Tibial nerve (tissue), 4 donors: ENCODE measurements at regions not wholly inside any gene's neighbourhood (a gene's known extent, or its start where the extent isn't known, plus 50 kb on each side); places are given as distances from the start of the nearest gene placed in this dataset.

Experiments
- DNase-seq, 2 donors: peaks; one replicate each; pipeline ENCODE4 v3.0.0-alpha.2; 2019; ENCODE audit warnings: low spot score in 2 of 2
- H3K27ac ChIP-seq, 4 donors: fragments of 200-600 bp; sonication (generic) in 3 of 4; one replicate each; pipeline ENCODE4 v1.5.1; 2017 to 2019; ENCODE audit warnings: mild to moderate bottlenecking in 1 of 4
- H3K27me3 ChIP-seq, 2 donors: fragments of 200-600 bp; sonication (generic) in 1 of 2; one replicate each; pipeline versions ENCODE4 v1.5.1 to v1.6.0; 2017 to 2019
- H3K36me3 ChIP-seq, 3 donors: fragments of 200-600 bp; sonication (generic); one replicate each; pipeline ENCODE4 v1.5.1; 2018 to 2019
- H3K4me1 ChIP-seq, 4 donors: fragments of 200-600 bp; sonication (generic) in 3 of 4; one replicate each; pipeline ENCODE4 v1.5.1; 2017 to 2019
- H3K4me3 ChIP-seq, 4 donors: fragments of 200-600 bp; sonication (generic) in 3 of 4; one replicate each; pipeline ENCODE4 v1.5.1; 2017 to 2019; ENCODE audit warnings: mild to moderate bottlenecking in 1 of 4, moderate library complexity in 1 of 4
- H3K9me3 ChIP-seq, 4 donors: fragments of 200-600 bp; sonication (generic) in 3 of 4; one replicate each; pipeline ENCODE4 v1.5.1; 2017 to 2019
- EP300 ChIP-seq, 2 donors: sonication (generic); formaldehyde crosslinking; IDR thresholded peaks; one replicate each; pipeline ENCODE4 v1.6.1; 2017; ENCODE audit warnings: antibody characterized with exemption in 2 of 2, mild to moderate bottlenecking in 1 of 2
- POLR2A ChIP-seq, 2 donors: fragments of 450-650 bp; IDR thresholded peaks; one replicate each; pipeline ENCODE4 v1.6.1; 2017; ENCODE audit warnings: antibody characterized with exemption in 2 of 2, mild to moderate bottlenecking in 2 of 2, moderate library complexity in 2 of 2
- WGBS, 2 donors: methylation state at CpG; one replicate each; pipeline ENCODE4 v1.1.5; 2018; 5-methylcytosine and 5-hydroxymethylcytosine counted together
- TF ChIP-seq, protein P1 (sequence below), 5 experiments: fragments of 200-600 bp in 3 of 5; fragments of 450-650 bp in 2 of 5; sonication (generic) in 3 of 5; IDR thresholded peaks; one replicate each; pipeline ENCODE4 v1.5.1; 2016 to 2019; ENCODE audit warnings: antibody characterized with exemption in 5 of 5, mild to moderate bottlenecking in 3 of 5, moderate library complexity in 2 of 5

DNA sequence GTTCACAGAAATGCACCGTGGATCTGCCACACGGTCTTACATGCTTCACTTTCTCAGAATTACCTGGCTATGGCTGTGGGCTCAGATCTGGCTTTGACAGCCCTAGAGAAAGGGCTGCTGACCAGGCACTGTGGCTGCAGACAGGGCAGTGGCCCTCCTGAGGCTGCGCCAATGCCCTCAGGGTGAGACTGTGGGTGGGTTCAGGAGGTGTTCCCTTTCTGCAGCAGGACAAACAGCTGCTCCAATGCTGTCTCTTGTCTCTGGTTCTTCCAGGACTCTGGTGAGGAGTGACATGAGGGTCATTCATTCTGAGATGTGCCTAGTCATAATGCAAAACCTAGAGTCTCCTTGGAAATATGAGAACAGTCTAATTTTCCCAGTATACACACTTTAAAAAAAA, 90.5 kb upstream of the SMIM21 start:
- Histone ChIP-seq H3K27me3 (no peaks in the 10 kb centered on the region), H3K27ac (no peak overlapping the region), H3K9me3 (peaks cover 0 to 9% (median 0%) of the 10 kb centered on the region in 4 donors), H3K36me3 (no peaks in the 10 kb centered on the region), H3K4me1 (no peaks in the 10 kb centered on the region), H3K4me3 (no peak overlapping the region)
- TF ChIP-seq, protein P1, sequence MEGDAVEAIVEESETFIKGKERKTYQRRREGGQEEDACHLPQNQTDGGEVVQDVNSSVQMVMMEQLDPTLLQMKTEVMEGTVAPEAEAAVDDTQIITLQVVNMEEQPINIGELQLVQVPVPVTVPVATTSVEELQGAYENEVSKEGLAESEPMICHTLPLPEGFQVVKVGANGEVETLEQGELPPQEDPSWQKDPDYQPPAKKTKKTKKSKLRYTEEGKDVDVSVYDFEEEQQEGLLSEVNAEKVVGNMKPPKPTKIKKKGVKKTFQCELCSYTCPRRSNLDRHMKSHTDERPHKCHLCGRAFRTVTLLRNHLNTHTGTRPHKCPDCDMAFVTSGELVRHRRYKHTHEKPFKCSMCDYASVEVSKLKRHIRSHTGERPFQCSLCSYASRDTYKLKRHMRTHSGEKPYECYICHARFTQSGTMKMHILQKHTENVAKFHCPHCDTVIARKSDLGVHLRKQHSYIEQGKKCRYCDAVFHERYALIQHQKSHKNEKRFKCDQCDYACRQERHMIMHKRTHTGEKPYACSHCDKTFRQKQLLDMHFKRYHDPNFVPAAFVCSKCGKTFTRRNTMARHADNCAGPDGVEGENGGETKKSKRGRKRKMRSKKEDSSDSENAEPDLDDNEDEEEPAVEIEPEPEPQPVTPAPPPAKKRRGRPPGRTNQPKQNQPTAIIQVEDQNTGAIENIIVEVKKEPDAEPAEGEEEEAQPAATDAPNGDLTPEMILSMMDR (IDR thresholded peaks at IDR 0.05) = no peak
- TF ChIP-seq POLR2A (IDR thresholded peaks at IDR 0.05) = no peak
- no peak for TF ChIP-seq EP300 (IDR thresholded peaks at IDR 0.05)
- WGBS, 2 donors = 89 to 91% methylated on average over 2 to 3 of the region's 3 CpGs
- no peak for DNase-seq

DNA sequence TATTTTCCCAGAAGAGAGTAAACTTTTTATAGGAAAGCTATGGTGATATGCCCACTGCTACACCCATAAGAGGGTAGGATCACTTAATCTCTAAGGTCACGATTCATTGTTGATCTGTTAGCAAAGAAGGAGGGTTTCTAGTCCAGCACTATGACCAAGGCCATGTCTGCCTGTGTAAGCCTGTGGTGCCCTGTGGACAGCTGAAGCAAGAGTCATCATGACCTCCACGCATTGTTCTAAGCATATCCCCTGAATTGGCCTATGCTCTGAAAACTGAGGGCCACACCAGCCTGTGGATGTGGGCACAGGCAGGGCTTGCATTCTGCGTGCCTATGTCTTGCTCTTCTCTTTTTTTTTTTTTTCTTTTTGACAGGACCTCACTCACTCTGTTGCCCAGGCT, 89.8 kb upstream of the SMIM21 start:
- WGBS, 2 donors = 89 to 91% methylated on average over 3 of the region's 3 CpGs
- Histone ChIP-seq H3K27ac (no peak overlapping the region), H3K9me3 (peaks cover 0 to 17% (median 1%) of the 10 kb centered on the region in 4 donors), H3K4me1 (no peaks in the 10 kb centered on the region), H3K36me3 (no peaks in the 10 kb centered on the region), H3K27me3 (no peaks in the 10 kb centered on the region), H3K4me3 (no peak overlapping the region)
- no peak for DNase-seq
- TF ChIP-seq EP300 (IDR thresholded peaks at IDR 0.05) (no peak), POLR2A (IDR thresholded peaks at IDR 0.05) (no peak)
- TF ChIP-seq, protein P1 (IDR thresholded peaks at IDR 0.05) = no peak

DNA sequence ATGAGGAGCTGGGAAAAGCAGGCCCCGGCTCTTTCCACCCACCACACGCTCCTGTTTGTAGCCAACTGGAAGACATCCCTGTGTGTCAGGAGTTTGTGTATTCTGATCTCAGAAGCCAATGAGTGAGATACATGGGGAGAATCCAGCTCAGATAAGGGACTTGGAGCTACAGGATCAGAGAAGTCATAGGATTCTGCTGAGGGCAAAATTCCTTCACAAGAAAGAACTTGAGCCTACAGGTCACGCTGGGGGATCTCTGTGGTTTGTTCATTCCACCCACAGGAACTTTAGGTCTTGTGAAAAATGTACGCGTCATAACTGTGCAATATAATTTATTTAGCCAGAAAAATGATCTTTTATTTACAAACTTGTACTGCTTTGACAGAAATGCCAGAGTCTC, 80.1 kb upstream of the SMIM21 start:
- WGBS, 2 donors = 58 to 72% methylated on average over 5 of the region's 5 CpGs
- TF ChIP-seq POLR2A (IDR thresholded peaks at IDR 0.05) (no peak), EP300 (IDR thresholded peaks at IDR 0.05) (no peak)
- TF ChIP-seq, protein P1 (IDR thresholded peaks at IDR 0.05) = no peak
- Histone ChIP-seq H3K36me3 (no peaks in the 10 kb centered on the region), H3K4me3 (no peak overlapping the region), H3K27ac (no peak overlapping the region), H3K27me3 (no peaks in the 10 kb centered on the region), H3K9me3 (peaks cover 0 to 20% (median 2%) of the 10 kb centered on the region in 4 donors), H3K4me1 (no peaks in the 10 kb centered on the region)
- DNase-seq = no peak

DNA sequence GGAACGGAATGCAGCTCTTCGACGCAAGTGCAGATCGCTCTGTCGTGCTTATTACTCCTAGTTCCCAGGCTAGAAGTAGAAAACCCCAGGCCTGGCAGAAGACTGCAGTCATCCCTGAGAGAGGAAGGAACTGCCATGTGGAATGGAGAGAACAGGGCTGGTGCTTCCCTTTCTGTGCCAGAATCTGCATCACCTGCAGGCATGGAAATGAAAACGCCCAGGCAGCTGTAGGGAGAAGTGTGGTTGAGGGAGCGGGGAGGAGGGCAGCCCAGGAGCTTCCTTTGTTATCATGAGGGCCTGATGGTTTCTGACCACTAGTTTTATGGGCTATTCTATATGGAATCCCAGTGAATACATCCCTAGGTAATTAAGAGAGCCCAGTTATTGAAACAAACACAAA, 79.4 kb upstream of the SMIM21 start:
- DNase-seq = no peak
- Histone ChIP-seq H3K36me3 (no peaks in the 10 kb centered on the region), H3K4me1 (no peaks in the 10 kb centered on the region), H3K27me3 (no peaks in the 10 kb centered on the region), H3K27ac (no peak overlapping the region), H3K4me3 (no peak overlapping the region), H3K9me3 (peaks cover 0 to 13% (median 0%) of the 10 kb centered on the region in 4 donors)
- TF ChIP-seq EP300 (IDR thresholded peaks at IDR 0.05) = no peak
- no peak for TF ChIP-seq POLR2A (IDR thresholded peaks at IDR 0.05)
- TF ChIP-seq, protein P1 (IDR thresholded peaks at IDR 0.05) = no peak
- WGBS, 2 donors = 87 to 90% methylated on average over 7 of the region's 7 CpGs

DNA sequence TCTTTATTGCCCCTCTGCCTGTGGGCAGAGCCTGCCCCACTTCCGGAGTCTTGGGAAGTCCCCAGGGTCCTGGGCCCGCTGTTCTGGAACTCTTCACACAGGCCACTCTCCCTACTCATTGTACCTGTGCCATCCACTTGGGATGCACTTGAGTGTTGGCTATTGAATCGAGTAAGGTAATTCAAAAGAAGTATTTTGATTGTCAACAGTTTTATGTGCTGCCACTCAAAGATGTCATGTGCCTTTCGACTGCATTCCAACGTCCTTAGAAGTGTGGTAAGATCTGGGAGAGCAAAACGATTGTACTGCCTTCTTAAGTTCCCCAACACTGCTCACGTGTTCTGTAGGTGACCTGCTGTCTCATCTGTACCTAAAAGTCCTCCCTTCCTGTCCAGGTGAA, 77.0 kb upstream of the SMIM21 start:
- H3K36me3 ChIP-seq = no peaks in the 10 kb centered on the region
- TF ChIP-seq, protein P1 (IDR thresholded peaks at IDR 0.05) = no peak
- no peak for TF ChIP-seq EP300 (IDR thresholded peaks at IDR 0.05)
- no peak for TF ChIP-seq POLR2A (IDR thresholded peaks at IDR 0.05)

More for the DNA sequence above, 77.0 kb upstream of the SMIM21 start:
- 56 to 71% methylated on average over 7 of the region's 7 CpGs for WGBS, 2 donors
- no peak for DNase-seq
- Histone ChIP-seq H3K27ac (no peak overlapping the region), H3K27me3 (no peaks in the 10 kb centered on the region), H3K9me3 (no peaks in the 10 kb centered on the region), H3K4me1 (no peaks in the 10 kb centered on the region), H3K4me3 (no peak overlapping the region)
